H1 (cell line): ENCODE measurements at regions not wholly inside any gene's neighbourhood (a gene's known extent, or its start where the extent isn't known, plus 50 kb on each side); places are given as distances from the start of the nearest gene placed in this dataset.

ENCODE experiments used
- CTCF ChIA-PET: fragments of 300-600 bp; sonication (Branson Sonifier 250); formaldehyde crosslinking; loops from one replicate; lab custom pipeline; 2021; ENCODE audit not compliant: partially characterized antibody; lab: Charles Lee
- POLR2A ChIA-PET: fragments of 300-600 bp; sonication (Branson Sonifier 250); formaldehyde crosslinking; loops from one replicate; lab custom pipeline; 2021; ENCODE audit warnings: inconsistent platforms; ENCODE audit not compliant: partially characterized antibody; lab: Charles Lee
- DNase-seq, 2 experiments: peaks; one replicate each; pipeline versions ENCODE4 v3.0.0 to v3.0.0-alpha.2; 2010 to 2022; ENCODE audit warnings: low spot score in 2 of 2, low read depth in 1 of 2, mixed read lengths in 1 of 2
- FAIRE-seq: peaks from 2 replicates; lab custom pipeline; 2011; peaks lifted over from hg19 to GRCh38; lab: Jason Lieb, UNC
- H2AFZ ChIP-seq: 2 replicates; pipeline ENCODE4 v1.8.1; 2012; ENCODE audit warnings: low read length, inconsistent platforms
- H2AK5ac ChIP-seq: 2 replicates; pipeline ENCODE4 v1.6.1; 2013; ENCODE audit warnings: low read depth, low read length
- H2BK120ac ChIP-seq: replicated peaks from 2 replicates; pipeline ENCODE3; 2013; ENCODE audit warnings: low read depth, low read length, inconsistent platforms
- H2BK12ac ChIP-seq: 2 replicates; pipeline ENCODE4 v1.6.1; 2013; ENCODE audit warnings: low read depth, low read length
- H2BK15ac ChIP-seq: 2 replicates; pipeline ENCODE4 v1.6.1; 2013; ENCODE audit warnings: low read length
- H2BK20ac ChIP-seq: 2 replicates; pipeline ENCODE4 v1.6.1; 2013; ENCODE audit warnings: low read length
- H2BK5ac ChIP-seq: 2 replicates; pipeline ENCODE4 v1.6.1; 2013; ENCODE audit warnings: low read depth, low read length
- H3K14ac ChIP-seq: 2 replicates; pipeline ENCODE4 v1.6.1; 2013; ENCODE audit warnings: inconsistent platforms; ENCODE audit not compliant: insufficient read length
- H3K18ac ChIP-seq: 2 replicates; pipeline ENCODE4 v1.6.1; 2013; ENCODE audit warnings: low read length; ENCODE audit errors: extremely low read depth
- H3K23ac ChIP-seq: 2 replicates; pipeline ENCODE4 v1.6.1; 2013; ENCODE audit warnings: inconsistent platforms; ENCODE audit not compliant: insufficient read length
- H3K23me2 ChIP-seq: 2 replicates; pipeline ENCODE4 v1.6.1; 2013; ENCODE audit warnings: low read depth, low read length
- H3K27ac ChIP-seq: 2 replicates; pipeline ENCODE4 v1.6.1; 2011; ENCODE audit warnings: low read depth, low read length, inconsistent platforms
- H3K27me3 ChIP-seq, 4 experiments: replicated peaks in 1 of 4; 1 replicate in 1 of 4; 2 replicates in 3 of 4; pipeline versions ENCODE4 v1.6.1 to v1.8.1; 2011 to 2013; ENCODE audit warnings: low read length in 3 of 4, mild to moderate bottlenecking in 3 of 4, inconsistent platforms in 2 of 4, mixed read lengths in 2 of 4, moderate library complexity in 1 of 4; ENCODE audit not compliant: control insufficient read depth in 3 of 4, insufficient read depth in 3 of 4; ENCODE audit errors: extremely low read depth in 1 of 4
- H3K36me3 ChIP-seq, 4 experiments: 2 replicates each; pipeline versions ENCODE4 v1.6.1 to v1.8.1; 2011 to 2013; ENCODE audit warnings: mild to moderate bottlenecking in 4 of 4, low read length in 3 of 4, moderate library complexity in 2 of 4, control low read depth in 1 of 4, inconsistent platforms in 1 of 4; ENCODE audit not compliant: insufficient read depth in 4 of 4, control insufficient read depth in 2 of 4
- H3K4ac ChIP-seq: replicated peaks from 2 replicates; pipeline ENCODE3; 2013; ENCODE audit warnings: low read length, low read depth, mixed read lengths, inconsistent platforms; ENCODE audit not compliant: insufficient read length
- H3K4me1 ChIP-seq, 4 experiments: replicated peaks in 1 of 4; 1 replicate in 1 of 4; 2 replicates in 3 of 4; pipeline versions ENCODE4 v1.6.1 to v1.8.1; 2011 to 2013; ENCODE audit warnings: low read length in 3 of 4, inconsistent platforms in 2 of 4, mixed read lengths in 1 of 4; ENCODE audit not compliant: insufficient read depth in 4 of 4, control insufficient read depth in 3 of 4
- H3K4me2 ChIP-seq, 2 experiments: 2 replicates each; pipeline versions ENCODE4 v1.6.1 to v1.8.1; 2011 to 2013; ENCODE audit warnings: low read depth in 2 of 2, low read length in 2 of 2, control low read depth in 1 of 2, inconsistent platforms in 1 of 2, mild to moderate bottlenecking in 1 of 2; ENCODE audit not compliant: insufficient read depth in 1 of 2
- H3K4me3 ChIP-seq, 4 experiments: fragments of 200-600, 300-600 bp in 1 of 4; sonication (generic), shearing (Covaris generic), sonication (Bioruptor Twin) in 1 of 4; 2 replicates each; pipeline versions ENCODE4 v1.5.1 to v1.8.1; 2011 to 2016; ENCODE audit warnings: low read length in 4 of 4, low read depth in 3 of 4, control low read depth in 2 of 4, inconsistent platforms in 2 of 4, mild to moderate bottlenecking in 2 of 4, mixed read lengths in 1 of 4, moderate library complexity in 1 of 4; ENCODE audit not compliant: insufficient read depth in 2 of 4; ENCODE audit errors: extremely low read depth in 1 of 4
- H3K56ac ChIP-seq: replicated peaks from 2 replicates; pipeline ENCODE3; 2013; ENCODE audit warnings: low read depth, mild to moderate bottlenecking, mixed read lengths, low read length, inconsistent platforms; ENCODE audit not compliant: insufficient read length
- H3K79me1 ChIP-seq: 2 replicates; pipeline ENCODE4 v1.6.1; 2013; ENCODE audit warnings: low read depth, low read length, control low read depth
- H3K79me2 ChIP-seq, 2 experiments: 2 replicates each; pipeline versions ENCODE4 v1.6.1 to v1.8.1; 2012 to 2013; ENCODE audit warnings: low read length in 2 of 2, mild to moderate bottlenecking in 2 of 2, inconsistent platforms in 1 of 2; ENCODE audit not compliant: insufficient read depth in 2 of 2, control insufficient read depth in 1 of 2
- H3K9ac ChIP-seq, 4 experiments: replicated peaks in 1 of 4; 1 replicate in 1 of 4; 2 replicates in 3 of 4; pipeline versions ENCODE4 v1.6.1 to v1.8.1; 2011 to 2013; ENCODE audit warnings: low read depth in 3 of 4, low read length in 3 of 4, control low read depth in 2 of 4, mild to moderate bottlenecking in 2 of 4, moderate library complexity in 2 of 4, inconsistent platforms in 1 of 4; ENCODE audit errors: extremely low read depth in 1 of 4
- H3K9me3 ChIP-seq, 2 experiments: 2 replicates each; pipeline versions ENCODE4 v1.6.1 to v1.8.1; 2012 to 2013; ENCODE audit warnings: mild to moderate bottlenecking in 2 of 2, moderate library complexity in 2 of 2, control low read depth in 1 of 2, inconsistent platforms in 1 of 2, low read depth in 1 of 2, low read length in 1 of 2, mixed read lengths in 1 of 2; ENCODE audit not compliant: insufficient read depth in 2 of 2
- H4K20me1 ChIP-seq, 2 experiments: replicated peaks in 1 of 2; 2 replicates each; pipeline versions ENCODE3 to v1.8.1; 2011 to 2013; ENCODE audit warnings: inconsistent platforms in 2 of 2, low read length in 2 of 2, mild to moderate bottlenecking in 1 of 2; ENCODE audit not compliant: insufficient read depth in 2 of 2, control insufficient read depth in 1 of 2
- H4K5ac ChIP-seq: 2 replicates; pipeline ENCODE4 v1.6.1; 2013; ENCODE audit warnings: low read length, low read depth, mixed read lengths, inconsistent platforms; ENCODE audit not compliant: insufficient read length
- H4K8ac ChIP-seq: 2 replicates; pipeline ENCODE4 v1.8.0; 2013; ENCODE audit warnings: mild to moderate bottlenecking, moderate library complexity, low read length, inconsistent platforms; ENCODE audit not compliant: insufficient read depth; ENCODE audit errors: extremely low read depth
- H4K91ac ChIP-seq: replicated peaks from 2 replicates; pipeline ENCODE3; 2013; ENCODE audit warnings: low read length, mixed read lengths, inconsistent platforms; ENCODE audit not compliant: insufficient read length
- CEBPB ChIP-seq: IDR thresholded peaks from 2 replicates; pipeline ENCODE4 v1.6.1; 2012; ENCODE audit warnings: low read depth, low read length
- CREB1 ChIP-seq: IDR thresholded peaks from 2 replicates; pipeline ENCODE4 v1.6.1; 2012; ENCODE audit warnings: inconsistent platforms
- WGBS, 2 experiments: shearing (Covaris generic) in 1 of 2; methylation state at CpG; one replicate each; pipeline versions ENCODE4 v1.1.6 to v1.1.7; 2013 to 2015; ENCODE audit warnings: low lambda C conversion rate in 2 of 2, mixed read lengths in 2 of 2, inconsistent platforms in 1 of 2, low coverage in 1 of 2, missing lambda C conversion rate in 1 of 2; ENCODE audit not compliant: insufficient replicate concordance in 2 of 2, insufficient coverage in 1 of 2, insufficient read length in 1 of 2; ENCODE audit errors: extremely low coverage in 1 of 2, missing lambda C conversion rate in 1 of 2; 5-methylcytosine and 5-hydroxymethylcytosine counted together

DNA sequence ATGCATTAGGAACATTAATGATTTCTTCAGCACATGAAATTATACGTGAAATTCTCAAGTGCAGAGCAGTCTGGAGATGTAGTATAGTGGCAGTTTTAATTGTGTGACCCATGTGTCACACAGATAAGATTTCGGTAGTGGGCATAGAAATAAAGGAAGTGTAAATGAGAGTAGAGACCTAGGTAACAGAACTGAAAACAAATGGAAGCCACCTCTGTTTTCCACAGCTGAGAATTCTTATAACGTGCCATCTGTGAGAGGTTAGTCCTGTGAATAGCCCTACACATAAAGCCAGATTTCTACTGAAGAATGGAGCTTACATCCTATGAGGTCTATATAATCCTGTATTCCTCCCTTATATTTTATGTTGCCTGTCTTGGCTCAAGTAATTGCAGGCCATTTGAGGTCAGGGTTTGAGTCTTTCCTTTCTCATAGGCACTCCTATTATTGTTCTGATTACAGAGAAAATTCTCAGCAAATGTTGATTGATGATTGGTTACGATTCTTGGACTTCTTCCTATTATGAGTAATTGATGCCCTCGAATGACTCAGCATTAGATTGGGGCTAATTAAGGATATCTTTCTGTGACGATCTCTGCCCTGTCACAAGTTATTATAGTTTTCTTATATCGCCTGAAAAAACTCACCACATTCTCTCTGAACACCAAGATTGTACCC, 258.2 kb downstream of the KIF20B start:
- Histone ChIP-seq H3K27ac (no peak overlapping the region), H3K4me2 (no peak overlapping the region), H3K23me2 (no peaks in the 10 kb centered on the region), H3K27me3 (no peaks in the 10 kb centered on the region), H2BK120ac (no peak overlapping the region), H3K9me3 (no peaks in the 10 kb centered on the region), H3K14ac (no peak overlapping the region), H4K91ac (no peak overlapping the region), H2AK5ac (no peak overlapping the region), H3K9ac (no peak overlapping the region), H4K5ac (no peak overlapping the region), H3K4me3 (no peak overlapping the region), H2AFZ (no peak overlapping the region), H3K56ac (no peak overlapping the region), H2BK5ac (no peak overlapping the region), H3K36me3 (no peaks in the 10 kb centered on the region), H3K79me1 (no peaks in the 10 kb centered on the region), H2BK15ac (no peak overlapping the region), H3K79me2 (no peaks in the 10 kb centered on the region), H2BK12ac (no peak overlapping the region), H2BK20ac (no peak overlapping the region), H3K4ac (no peak overlapping the region), H3K18ac (no peak overlapping the region), H4K8ac (no peak overlapping the region), H3K23ac (no peak overlapping the region), H3K4me1 (no peaks in the 10 kb centered on the region), H4K20me1 (no peaks in the 10 kb centered on the region)
- ChIA-PET POLR2A (no interaction called here), CTCF (interaction anchor here (0.5 to 1.8 kb wide), 2 partner anchors 9 to 129 kb away, joined by 3 to 5 read pairs; no protein-coding TSS in a partner anchor)
- WGBS, 2 experiments = 83% methylated on average over 7 of the region's 7 CpGs; no CpG with 5 or more reads in 1 of the 2 experiments
- no peak for DNase-seq
- no peak for FAIRE-seq
- TF ChIP-seq CEBPB = no peak
- no peak for TF ChIP-seq CREB1
